ENCODE measurements at regions not wholly inside any gene's neighbourhood (a gene's known extent, or its start where the extent isn't known, plus 50 kb on each side); places are given as distances from the start of the nearest gene placed in this dataset.
"Not testable (repeated sequence)": the region's sequence is repeated elsewhere in the genome, so short reads cannot be mapped to it uniquely, and the experiment has no call there.

GRCh38 chrY:12289415-12289814 lies 411.6 kb upstream of the USP9Y start:
- Histone ChIP-seq H3K27me3 (replicated peaks; ENCODE audit: insufficient read depth) (no peaks in the 10 kb centered on the region), H4K20me1 (ENCODE audit: insufficient read depth) (no peaks in the 10 kb centered on the region), H3F3A (ENCODE audit: insufficient read depth) (no peaks in the 10 kb centered on the region), H3K79me2 (ENCODE audit: insufficient read depth) (no peaks in the 10 kb centered on the region), H3K36me3 (ENCODE audit: low read depth) (no peaks in the 10 kb centered on the region), H3K27ac (no peak overlapping the region), H3K4me3 (no peak overlapping the region), H3K9me2 (ENCODE audit: insufficient read depth) (no peaks in the 10 kb centered on the region), H3K9ac (no peak overlapping the region), H2AFZ (no peak overlapping the region), H3K4me1 (ENCODE audit: insufficient read depth) (no peaks in the 10 kb centered on the region), H3K9me3 (ENCODE audit: low read depth) (no peaks in the 10 kb centered on the region), H3K4me2 (ENCODE audit: unreplicated experiment) (no peak overlapping the region)
- TF ChIP-seq EZH2phosphoT487 (IDR thresholded peaks at IDR 0.05; ENCODE audit: insufficient read depth, low read depth) (no peak), EZH2 (IDR thresholded peaks at IDR 0.05; ENCODE audit: insufficient read depth, poor library complexity, severe bottlenecking) (no peak)
- in situ Hi-C loops (cut with MboI) = no loop called here
- 17% methylated on average over 1 of the region's 1 CpG; no CpG with 5 or more reads in 1 of the 2 experiments for WGBS, 2 experiments (ENCODE audit: low coverage in 1 of 2, low lambda C conversion rate in 2 of 2, missing lambda C conversion rate in 2 of 2)
- DNase-seq = no peak

- Histone ChIP-seq H3K9me3 (ENCODE audit: low read depth) (no peaks in the 10 kb centered on the region), H3K9ac (no peak overlapping the region), H3K27me3 (replicated peaks; ENCODE audit: insufficient read depth) (no peaks in the 10 kb centered on the region), H3K79me2 (ENCODE audit: insufficient read depth) (no peaks in the 10 kb centered on the region), H2AFZ (no peak overlapping the region), H4K20me1 (ENCODE audit: insufficient read depth) (no peaks in the 10 kb centered on the region), H3K4me3 (no peak overlapping the region), H3K9me2 (ENCODE audit: insufficient read depth) (no peaks in the 10 kb centered on the region), H3F3A (ENCODE audit: insufficient read depth) (no peaks in the 10 kb centered on the region), H3K36me3 (ENCODE audit: low read depth) (no peaks in the 10 kb centered on the region), H3K4me1 (ENCODE audit: insufficient read depth) (no peaks in the 10 kb centered on the region), H3K4me2 (ENCODE audit: unreplicated experiment) (no peak overlapping the region), H3K27ac (no peak overlapping the region)
- in situ Hi-C loops (cut with MboI) = no loop called here
- DNase-seq = no peak
- TF ChIP-seq EZH2phosphoT487 (IDR thresholded peaks at IDR 0.05; ENCODE audit: insufficient read depth, low read depth) = no peak
- no peak for TF ChIP-seq EZH2 (IDR thresholded peaks at IDR 0.05; ENCODE audit: insufficient read depth, poor library complexity, severe bottlenecking)
Measured at GRCh38 chrY:12292542-12292941, 408.5 kb upstream of the USP9Y start.

GRCh38 chrY:12296460-12296859 lies 404.6 kb upstream of the USP9Y start:
- DNase-seq = no peak
- Histone ChIP-seq H4K20me1 (ENCODE audit: insufficient read depth) (no peaks in the 10 kb centered on the region), H3K4me2 (ENCODE audit: unreplicated experiment) (no peak overlapping the region), H2AFZ (no peak overlapping the region), H3K36me3 (ENCODE audit: low read depth) (no peaks in the 10 kb centered on the region), H3K9ac (no peak overlapping the region), H3K4me1 (ENCODE audit: insufficient read depth) (no peaks in the 10 kb centered on the region), H3K9me3 (ENCODE audit: low read depth) (no peaks in the 10 kb centered on the region), H3K4me3 (no peak overlapping the region), H3K9me2 (ENCODE audit: insufficient read depth) (no peaks in the 10 kb centered on the region), H3K27me3 (replicated peaks; ENCODE audit: insufficient read depth) (no peaks in the 10 kb centered on the region), H3F3A (ENCODE audit: insufficient read depth) (no peaks in the 10 kb centered on the region), H3K27ac (no peak overlapping the region), H3K79me2 (ENCODE audit: insufficient read depth) (no peaks in the 10 kb centered on the region)
- TF ChIP-seq EZH2phosphoT487 (IDR thresholded peaks at IDR 0.05; ENCODE audit: insufficient read depth, low read depth) = no peak
- no peak for TF ChIP-seq EZH2 (IDR thresholded peaks at IDR 0.05; ENCODE audit: insufficient read depth, poor library complexity, severe bottlenecking)
- 63 to 90% methylated on average over 1 of the region's 1 CpG for WGBS, 2 experiments (ENCODE audit: low coverage in 1 of 2, low lambda C conversion rate in 2 of 2, missing lambda C conversion rate in 2 of 2)
- in situ Hi-C loops (cut with MboI) = no loop called here

GRCh38 chrY:12299796-12300195 lies 401.2 kb upstream of the USP9Y start:
- in situ Hi-C loops (cut with MboI) = not testable (repeated sequence)

GRCh38 chrY:12303464-12303863 lies 397.6 kb upstream of the USP9Y start:
- WGBS, 2 experiments (ENCODE audit: low coverage in 1 of 2, low lambda C conversion rate in 2 of 2, missing lambda C conversion rate in 2 of 2) = 67 to 68% methylated on average over 4 of the region's 4 CpGs
- Histone ChIP-seq H4K20me1 (ENCODE audit: insufficient read depth) (no peaks in the 10 kb centered on the region), H3F3A (ENCODE audit: insufficient read depth) (no peaks in the 10 kb centered on the region), H3K27ac (no peak overlapping the region), H3K4me3 (no peak overlapping the region), H3K36me3 (ENCODE audit: low read depth) (no peaks in the 10 kb centered on the region), H3K9me2 (ENCODE audit: insufficient read depth) (no peaks in the 10 kb centered on the region), H3K4me1 (ENCODE audit: insufficient read depth) (no peaks in the 10 kb centered on the region), H3K79me2 (ENCODE audit: insufficient read depth) (no peaks in the 10 kb centered on the region), H3K9me3 (ENCODE audit: low read depth) (no peaks in the 10 kb centered on the region), H3K27me3 (replicated peaks; ENCODE audit: insufficient read depth) (no peaks in the 10 kb centered on the region), H3K4me2 (ENCODE audit: unreplicated experiment) (no peak overlapping the region), H3K9ac (no peak overlapping the region), H2AFZ (no peak overlapping the region)
- TF ChIP-seq EZH2phosphoT487 (IDR thresholded peaks at IDR 0.05; ENCODE audit: insufficient read depth, low read depth) (no peak), EZH2 (IDR thresholded peaks at IDR 0.05; ENCODE audit: insufficient read depth, poor library complexity, severe bottlenecking) (no peak)
- in situ Hi-C loops (cut with MboI) = no loop called here
- no peak for DNase-seq

More at GRCh38 chrY:12299796-12300195, 401.2 kb upstream of the USP9Y start:
- WGBS, 2 experiments (ENCODE audit: low coverage in 1 of 2, low lambda C conversion rate in 2 of 2, missing lambda C conversion rate in 2 of 2) = 52 to 74% methylated on average over 4 to 8 of the region's 9 CpGs
- H3K4me2 ChIP-seq (ENCODE audit: unreplicated experiment); H3K9me2 ChIP-seq (ENCODE audit: insufficient read depth); H4K20me1 ChIP-seq (ENCODE audit: insufficient read depth); H3K9me3 ChIP-seq (ENCODE audit: low read depth); H3K4me3 ChIP-seq; H3K27ac ChIP-seq; H3F3A ChIP-seq (ENCODE audit: insufficient read depth); H3K9ac ChIP-seq; H3K36me3 ChIP-seq (ENCODE audit: low read depth); H3K79me2 ChIP-seq (ENCODE audit: insufficient read depth); H2AFZ ChIP-seq; H3K4me1 ChIP-seq (ENCODE audit: insufficient read depth); H3K27me3 ChIP-seq (replicated peaks; ENCODE audit: insufficient read depth); DNase-seq: not testable (repeated sequence)

Data from GM23248 (cell line).